Ovary (tissue), 7 donors: ENCODE measurements at regions not wholly inside any gene's neighbourhood (a gene's known extent, or its start where the extent isn't known, plus 50 kb on each side); places are given as distances from the start of the nearest gene placed in this dataset.

Source experiments
- DNase-seq, 5 donors: peaks; one replicate each; pipeline ENCODE4 v3.0.0-alpha.2; 2019 to 2020
- H3K27ac ChIP-seq, 2 donors: fragments of 200-600 bp; one replicate each; pipeline versions ENCODE4 v1.5.1 to v1.8.0; 2019 to 2022
- H3K27me3 ChIP-seq: fragments of 200-600 bp; one replicate; pipeline ENCODE4 v1.8.0; 2022
- H3K36me3 ChIP-seq: fragments of 200-600 bp; sonication (generic); one replicate; pipeline ENCODE4 v1.5.1; 2019
- H3K4me1 ChIP-seq: one replicate; pipeline ENCODE4 v1.8.1; 2013; ENCODE audit warnings: mild to moderate bottlenecking, moderate library complexity; ENCODE audit not compliant: insufficient read depth
- H3K4me3 ChIP-seq: fragments of 200-600 bp; sonication (generic); one replicate; pipeline ENCODE4 v1.5.1; 2017
- H3K9me3 ChIP-seq, 2 donors: fragments of 200-600 bp in 1 of 2; sonication (generic) in 1 of 2; one replicate each; pipeline versions ENCODE4 v1.5.1 to v1.8.1; 2013 to 2019; ENCODE audit warnings: mild to moderate bottlenecking in 1 of 2, moderate library complexity in 1 of 2
- EP300 ChIP-seq: sonication (generic); formaldehyde crosslinking; IDR thresholded peaks from one replicate; pipeline ENCODE4 v1.6.1; 2017; ENCODE audit warnings: antibody characterized with exemption
- POLR2A ChIP-seq: fragments of 450-650 bp; IDR thresholded peaks from one replicate; pipeline ENCODE4 v1.6.1; 2017; ENCODE audit warnings: antibody characterized with exemption, mild to moderate bottlenecking, moderate library complexity
- WGBS, 3 donors: extraction: QIAGEN DNeasy Blood & Tissue Kit in 1 of 3; methylation state at CpG; one replicate each; pipeline versions ENCODE4 v1.1.5 to v1.1.7; 2013 to 2017; 5-methylcytosine and 5-hydroxymethylcytosine counted together
- intact Hi-C, 4 donors: fragments of 100-400 bp; cut with DNase I; formaldehyde crosslinking; loops; one replicate each; pipeline versions ENCODE4 v1.11.0 to v1.15.1; 2022 to 2023
- TF ChIP-seq, protein P1 (sequence below), 3 donors: fragments of 450-650 bp in 2 of 3; fragments of 200-600 bp in 1 of 3; IDR thresholded peaks; one replicate each; pipeline versions ENCODE4 v1.5.1 to v1.8.0; 2016 to 2022; ENCODE audit warnings: antibody characterized with exemption in 3 of 3, mild to moderate bottlenecking in 1 of 3
- donor health status: DM: no; HTN: no; CAD: no; lungs with moderate emphysema.
- donor health status: DM: no; HTN: no; CAD: no.
- donor health status: Bipolar disorder and iron deficiency.
- donor health status: DM: no; HTN: no; CAD: no.
- donor health status: DM: yes; HTN: yes; CAD: no.

DNA sequence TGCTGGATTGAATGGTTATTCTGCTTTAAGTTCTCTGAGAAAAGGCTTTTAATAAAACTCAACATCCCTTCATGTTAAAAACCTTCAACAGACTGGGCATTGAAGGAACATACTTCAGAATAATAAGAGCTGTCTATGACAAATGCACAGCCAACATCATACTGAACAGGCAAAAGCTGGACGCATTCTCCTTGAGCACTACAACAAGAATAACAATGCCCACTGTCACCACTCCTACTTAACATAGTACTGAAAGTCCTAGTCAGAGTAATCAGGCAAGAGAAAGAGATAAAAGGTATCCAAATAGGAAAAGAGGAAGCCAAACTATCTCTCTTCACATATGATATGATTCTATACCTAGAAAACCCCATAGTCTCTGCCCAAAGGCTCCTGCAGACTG lies 641.4 kb downstream of the IRS1 start:
- 77 to 90% (median 88%) methylated on average over 1 of the region's 1 CpG for WGBS, 3 donors
- intact Hi-C loops = no loop called here
- H3K27me3 ChIP-seq = no peaks in the 10 kb centered on the region
- H3K4me1 ChIP-seq = peaks cover 4% of the 10 kb centered on the region
- H3K9me3 ChIP-seq = no peaks in the 10 kb centered on the region
- no peak for DNase-seq
- H3K36me3 ChIP-seq = no peaks in the 10 kb centered on the region
- H3K4me3 ChIP-seq = no peak overlapping the region
- H3K27ac ChIP-seq = no peak overlapping the region
- TF ChIP-seq POLR2A (no peak), EP300 (no peak)

DNA sequence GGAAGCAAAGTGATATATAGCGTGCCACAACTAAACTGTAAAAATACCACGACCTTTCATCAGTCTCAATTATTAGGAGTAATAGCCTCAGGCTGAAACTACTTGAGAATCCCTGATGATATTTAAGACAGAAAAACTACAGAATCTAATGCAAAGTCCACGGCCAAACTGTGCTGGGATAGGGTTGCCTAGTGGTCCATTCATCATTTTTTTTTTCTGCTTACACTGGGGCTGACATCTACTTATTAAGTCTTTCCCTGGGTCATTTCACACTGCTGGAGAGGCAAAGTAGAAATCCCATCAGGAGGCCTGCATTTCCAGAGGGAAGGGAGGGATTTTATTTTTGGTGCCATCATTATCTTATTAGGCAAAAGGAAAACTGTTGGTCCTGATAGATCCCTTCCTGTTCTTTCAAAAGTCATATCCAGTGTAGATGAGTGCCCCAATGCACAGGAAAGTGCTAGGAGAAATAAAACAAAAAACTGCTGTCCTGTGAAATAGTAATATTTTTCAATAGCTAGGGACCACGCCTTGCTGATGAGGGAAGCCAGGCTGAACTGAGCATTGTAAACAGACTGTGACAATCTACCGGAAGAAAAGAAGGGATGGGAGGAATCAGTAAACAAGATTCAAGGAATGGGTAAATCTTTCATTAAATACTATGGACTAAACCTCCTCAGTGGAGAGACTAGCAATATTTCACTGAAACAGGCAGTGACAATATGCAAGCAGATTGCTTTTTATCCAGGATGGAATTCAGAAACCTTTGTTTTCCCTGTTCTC lies 644.3 kb downstream of the IRS1 start:
- Histone ChIP-seq H3K27me3 (no peaks in the 10 kb centered on the region), H3K4me3 (no peak overlapping the region), H3K4me1 (peaks cover 4% of the 10 kb centered on the region), H3K9me3 (no peaks in the 10 kb centered on the region), H3K27ac (no peak overlapping the region), H3K36me3 (no peaks in the 10 kb centered on the region)
- DNase-seq = no peak
- intact Hi-C loops = no loop called here
- WGBS, 3 donors = 84 to 87% (median 86%) methylated on average over 5 of the region's 5 CpGs
- TF ChIP-seq, protein P1, sequence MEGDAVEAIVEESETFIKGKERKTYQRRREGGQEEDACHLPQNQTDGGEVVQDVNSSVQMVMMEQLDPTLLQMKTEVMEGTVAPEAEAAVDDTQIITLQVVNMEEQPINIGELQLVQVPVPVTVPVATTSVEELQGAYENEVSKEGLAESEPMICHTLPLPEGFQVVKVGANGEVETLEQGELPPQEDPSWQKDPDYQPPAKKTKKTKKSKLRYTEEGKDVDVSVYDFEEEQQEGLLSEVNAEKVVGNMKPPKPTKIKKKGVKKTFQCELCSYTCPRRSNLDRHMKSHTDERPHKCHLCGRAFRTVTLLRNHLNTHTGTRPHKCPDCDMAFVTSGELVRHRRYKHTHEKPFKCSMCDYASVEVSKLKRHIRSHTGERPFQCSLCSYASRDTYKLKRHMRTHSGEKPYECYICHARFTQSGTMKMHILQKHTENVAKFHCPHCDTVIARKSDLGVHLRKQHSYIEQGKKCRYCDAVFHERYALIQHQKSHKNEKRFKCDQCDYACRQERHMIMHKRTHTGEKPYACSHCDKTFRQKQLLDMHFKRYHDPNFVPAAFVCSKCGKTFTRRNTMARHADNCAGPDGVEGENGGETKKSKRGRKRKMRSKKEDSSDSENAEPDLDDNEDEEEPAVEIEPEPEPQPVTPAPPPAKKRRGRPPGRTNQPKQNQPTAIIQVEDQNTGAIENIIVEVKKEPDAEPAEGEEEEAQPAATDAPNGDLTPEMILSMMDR (IDR thresholded peaks at IDR 0.05) = no peak
- TF ChIP-seq EP300 = no peak
- TF ChIP-seq POLR2A = no peak

DNA sequence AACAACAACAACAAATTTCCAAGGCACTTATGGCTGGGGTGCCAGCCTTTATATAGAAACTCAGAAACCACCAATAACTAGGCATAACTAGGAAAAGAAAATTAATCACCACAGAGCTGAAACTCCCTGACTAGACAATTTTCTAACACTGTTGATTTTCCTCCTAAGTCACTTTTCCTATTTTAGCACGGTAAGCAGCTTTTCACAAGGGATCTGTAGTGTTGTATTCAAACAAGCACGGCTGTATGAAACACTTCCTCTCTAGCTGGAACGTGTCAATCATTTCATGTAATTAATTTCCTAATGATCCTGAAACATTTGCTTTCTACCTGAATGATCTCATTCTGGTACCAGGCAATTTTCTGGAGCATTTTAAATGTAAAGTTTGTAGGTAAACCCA lies 645.0 kb downstream of the IRS1 start:
- Histone ChIP-seq H3K27ac (no peak overlapping the region), H3K4me1 (peaks cover 4% of the 10 kb centered on the region), H3K36me3 (no peaks in the 10 kb centered on the region), H3K9me3 (no peaks in the 10 kb centered on the region), H3K27me3 (no peaks in the 10 kb centered on the region), H3K4me3 (no peak overlapping the region)
- DNase-seq = no peak
- no peak for TF ChIP-seq EP300
- intact Hi-C loops = no loop called here
- WGBS, 3 donors = 48 to 67% (median 60%) methylated on average over 3 of the region's 3 CpGs

DNA sequence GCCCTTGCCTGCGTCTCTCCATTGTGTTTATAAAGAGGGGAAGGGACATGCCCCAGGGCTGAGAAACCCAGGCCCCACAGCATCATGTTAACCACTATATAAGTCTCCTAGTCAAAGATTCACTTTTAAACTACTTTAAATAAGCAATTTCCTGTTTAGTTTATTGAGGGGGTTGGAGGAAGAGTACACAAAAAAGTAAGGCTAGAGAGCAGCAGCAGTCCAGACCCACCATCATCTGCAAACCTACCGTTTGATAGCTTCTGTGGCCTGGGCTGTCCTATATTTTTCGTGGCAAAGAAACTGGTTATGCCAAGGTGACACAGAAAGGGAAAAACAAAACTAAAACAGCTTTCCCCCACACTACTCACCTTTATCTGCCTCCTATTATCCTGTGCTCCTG lies 646.1 kb downstream of the IRS1 start:
- DNase-seq = no peak
- 84 to 90% (median 84%) methylated on average over 3 of the region's 3 CpGs for WGBS, 3 donors
- Histone ChIP-seq H3K27ac (no peak overlapping the region), H3K27me3 (no peaks in the 10 kb centered on the region), H3K9me3 (no peaks in the 10 kb centered on the region), H3K36me3 (no peaks in the 10 kb centered on the region), H3K4me1 (peaks cover 4% of the 10 kb centered on the region), H3K4me3 (no peak overlapping the region)
- TF ChIP-seq, protein P1 (IDR thresholded peaks at IDR 0.05) = no peak
- TF ChIP-seq EP300 (no peak), POLR2A (no peak)
- intact Hi-C loops = no loop called here

DNA sequence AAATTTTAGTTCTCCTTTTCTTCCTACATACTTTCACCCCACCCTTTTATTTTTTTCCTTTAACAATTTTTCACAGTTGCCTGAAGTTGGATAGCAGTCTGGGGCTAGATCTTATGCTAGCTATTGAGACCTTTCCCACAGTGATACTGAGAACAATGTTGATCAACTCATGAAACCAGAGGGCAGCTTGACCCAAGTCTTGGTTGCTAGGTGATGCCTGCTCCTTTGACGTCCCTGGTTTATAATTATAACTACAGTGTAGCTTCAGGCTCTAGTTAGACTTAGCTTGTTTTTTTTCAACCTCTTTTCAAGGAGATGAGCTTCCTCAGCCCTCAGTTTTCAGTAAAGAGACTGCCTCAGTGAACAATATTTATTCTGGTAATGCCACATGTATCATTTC lies 648.5 kb downstream of the IRS1 start:
- Histone ChIP-seq H3K4me3 (no peak overlapping the region), H3K36me3 (no peaks in the 10 kb centered on the region), H3K27me3 (no peaks in the 10 kb centered on the region), H3K9me3 (no peaks in the 10 kb centered on the region), H3K27ac (peak overlapping the region in 1 of 2 donors; percentile 33), H3K4me1 (peaks cover 4% of the 10 kb centered on the region)
- WGBS, 3 donors = 0 to 4% (median 3%) methylated on average over 1 of the region's 1 CpG
- TF ChIP-seq EP300 (no peak), POLR2A (no peak)
- TF ChIP-seq, protein P1 (IDR thresholded peaks at IDR 0.05) = no peak
- intact Hi-C loops = no loop called here
- DNase-seq = peak; percentile 20 to 60 (median 45)
